Esophagus mucosa (tissue), 1 donor: ENCODE measurements at regions not wholly inside any gene's neighbourhood (a gene's known extent, or its start where the extent isn't known, plus 50 kb on each side); places are given as distances from the start of the nearest gene placed in this dataset.

Source experiments
- ATAC-seq: fragments of 200-7000 bp; cut with Tn5 transposase; one replicate; pipeline ENCODE4 v1.9.1; 2020
- donor health status: DM: yes; HTN: yes; CAD: no.

- ATAC-seq: no peak
Observed at GRCh38 chr9:79817438-79818004, 245.8 kb downstream of the TLE4 start.

- no peak for ATAC-seq
Observed at GRCh38 chr9:79813258-79813638, 241.5 kb downstream of the TLE4 start.

GRCh38 chr9:79812507-79813257 lies 240.9 kb downstream of the TLE4 start:
- no peak for ATAC-seq

- ATAC-seq: no peak
Observed at GRCh38 chr9:79812099-79812498, 240.3 kb downstream of the TLE4 start.

- ATAC-seq: no peak
Observed at GRCh38 chr9:79809931-79810330, 238.2 kb downstream of the TLE4 start.

- no peak for ATAC-seq
Observed at GRCh38 chr9:79809316-79809876, 237.6 kb downstream of the TLE4 start.

GRCh38 chr9:79807971-79808370 lies 236.2 kb downstream of the TLE4 start:
- ATAC-seq: no peak

GRCh38 chr9:79806086-79806485 lies 234.3 kb downstream of the TLE4 start:
- no peak for ATAC-seq

- no peak for ATAC-seq
Observed at GRCh38 chr9:79801459-79801858, 229.7 kb downstream of the TLE4 start.

- ATAC-seq: no peak
Observed at GRCh38 chr9:79800578-79800977, 228.8 kb downstream of the TLE4 start.

GRCh38 chr9:79799691-79800335 lies 228.0 kb downstream of the TLE4 start:
- peak; percentile 72 for ATAC-seq

- no peak for ATAC-seq
Observed at GRCh38 chr9:79798450-79798849, 226.7 kb downstream of the TLE4 start.

- ATAC-seq: peak; percentile 59
Observed at GRCh38 chr9:79796411-79796810, 224.6 kb downstream of the TLE4 start.

GRCh38 chr9:79788662-79789061 lies 216.9 kb downstream of the TLE4 start:
- ATAC-seq: no peak

GRCh38 chr9:79781263-79781662 lies 209.5 kb downstream of the TLE4 start:
- no peak for ATAC-seq

GRCh38 chr9:79780559-79780958 lies 208.8 kb downstream of the TLE4 start:
- no peak for ATAC-seq

GRCh38 chr9:79779901-79780300 lies 208.1 kb downstream of the TLE4 start:
- no peak for ATAC-seq

- no peak for ATAC-seq
Observed at GRCh38 chr9:79778581-79778980, 206.8 kb downstream of the TLE4 start.

GRCh38 chr9:79776581-79776980 lies 204.8 kb downstream of the TLE4 start:
- ATAC-seq: peak; percentile 94
